Liver (tissue), 8 donors: ENCODE measurements at regions not wholly inside any gene's neighbourhood (a gene's known extent, or its start where the extent isn't known, plus 50 kb on each side); places are given as distances from the start of the nearest gene placed in this dataset.

Experiments used
- DNase-seq: peaks from one replicate; pipeline ENCODE4 v3.0.0-alpha.2; 2017; ENCODE audit warnings: low spot score
- H3K27ac ChIP-seq, 2 donors: one replicate each; pipeline ENCODE4 v1.7.0; 2013; ENCODE audit warnings: inconsistent platforms in 2 of 2, low read length in 2 of 2, control low read depth in 1 of 2, low read depth in 1 of 2, mild to moderate bottlenecking in 1 of 2
- H3K27me3 ChIP-seq, 4 donors: one replicate each; pipeline versions ENCODE4 v1.6.1 to v1.7.0; 2013; ENCODE audit warnings: low read length in 3 of 4, inconsistent platforms in 1 of 4, mild to moderate bottlenecking in 1 of 4, moderate library complexity in 1 of 4; ENCODE audit not compliant: control insufficient read depth in 4 of 4, insufficient read depth in 4 of 4
- H3K36me3 ChIP-seq, 4 donors: one replicate each; pipeline versions ENCODE4 v1.6.1 to v1.7.0; 2013; ENCODE audit warnings: low read length in 3 of 4, mild to moderate bottlenecking in 3 of 4, low read depth in 1 of 4, moderate library complexity in 1 of 4; ENCODE audit not compliant: control insufficient read depth in 4 of 4, insufficient read depth in 3 of 4
- H3K4me1 ChIP-seq, 4 donors: one replicate each; pipeline versions ENCODE4 v1.6.1 to v1.7.0; 2013; ENCODE audit warnings: low read length in 3 of 4, mild to moderate bottlenecking in 3 of 4, moderate library complexity in 1 of 4; ENCODE audit not compliant: control insufficient read depth in 4 of 4, insufficient read depth in 4 of 4
- H3K4me3 ChIP-seq, 3 donors: one replicate each; pipeline versions ENCODE4 v1.6.1 to v1.7.0; 2013; ENCODE audit warnings: low read length in 3 of 3, control low read depth in 1 of 3, low read depth in 1 of 3, mild to moderate bottlenecking in 1 of 3
- H3K9ac ChIP-seq, 2 donors: one replicate each; pipeline ENCODE4 v1.7.0; 2013; ENCODE audit warnings: low read length in 2 of 2, mild to moderate bottlenecking in 2 of 2, moderate library complexity in 2 of 2, control low read depth in 1 of 2, low read depth in 1 of 2
- H3K9me3 ChIP-seq, 4 donors: one replicate each; pipeline versions ENCODE4 v1.6.1 to v1.7.0; 2013; ENCODE audit warnings: low read length in 3 of 4; ENCODE audit not compliant: control insufficient read depth in 4 of 4
- ATF3 ChIP-seq: IDR thresholded peaks from 2 replicates; pipeline ENCODE4 v1.6.1; 2016; ENCODE audit warnings: antibody characterized with exemption
- CTCF ChIP-seq: fragments of 150-350 bp; IDR thresholded peaks from 2 replicates; pipeline ENCODE4 v1.5.1; 2017; ENCODE audit warnings: improper control_type of control experiment, low read depth, low read length; ENCODE audit not compliant: missing input control
- EGR1 ChIP-seq, 2 donors: IDR thresholded peaks; 2 replicates each; pipeline ENCODE4 v1.6.1; 2016 to 2018; ENCODE audit warnings: antibody characterized with exemption in 2 of 2, low read depth in 2 of 2
- FOXA1 ChIP-seq: IDR thresholded peaks from 2 replicates; pipeline ENCODE4 v1.6.1; 2016; ENCODE audit warnings: antibody characterized with exemption
- FOXA2 ChIP-seq: IDR thresholded peaks from 2 replicates; pipeline ENCODE4 v1.6.1; 2016; ENCODE audit warnings: antibody characterized with exemption
- GABPA ChIP-seq, 2 donors: IDR thresholded peaks in 1 of 2; conservative IDR thresholded peaks in 1 of 2; 2 replicates each; pipeline ENCODE4 v1.6.1; 2016; ENCODE audit warnings: antibody characterized with exemption in 2 of 2, mild to moderate bottlenecking in 1 of 2, moderate library complexity in 1 of 2
- HNF4A ChIP-seq, 2 donors: conservative IDR thresholded peaks; 2 replicates each; pipeline ENCODE4 v1.6.1; 2016; ENCODE audit warnings: antibody characterized with exemption in 2 of 2, mild to moderate bottlenecking in 2 of 2
- JUND ChIP-seq, 2 donors: IDR thresholded peaks; 2 replicates each; pipeline ENCODE4 v1.6.1; 2016; ENCODE audit warnings: antibody characterized with exemption in 2 of 2
- MAX ChIP-seq: IDR thresholded peaks from 2 replicates; pipeline ENCODE4 v1.6.1; 2016; ENCODE audit warnings: antibody characterized with exemption
- NR2F2 ChIP-seq: IDR thresholded peaks from 2 replicates; pipeline ENCODE4 v1.6.1; 2016; ENCODE audit warnings: antibody characterized with exemption
- RAD21 ChIP-seq, 2 donors: IDR thresholded peaks; 2 replicates each; pipeline ENCODE4 v1.6.1; 2016; ENCODE audit warnings: antibody characterized with exemption in 2 of 2, mild to moderate bottlenecking in 2 of 2
- REST ChIP-seq: IDR thresholded peaks from 2 replicates; pipeline ENCODE4 v1.6.1; 2016; ENCODE audit warnings: antibody characterized with exemption, mild to moderate bottlenecking
- RXRA ChIP-seq, 2 donors: IDR thresholded peaks; 2 replicates each; pipeline ENCODE4 v1.6.1; 2017 to 2018; ENCODE audit warnings: antibody characterized with exemption in 2 of 2, mild to moderate bottlenecking in 1 of 2
- SP1 ChIP-seq: IDR thresholded peaks from 2 replicates; pipeline ENCODE4 v1.6.1; 2018; ENCODE audit warnings: antibody characterized with exemption, mild to moderate bottlenecking
- TAF1 ChIP-seq: conservative IDR thresholded peaks from 2 replicates; pipeline ENCODE4 v1.6.1; 2016; ENCODE audit warnings: antibody characterized with exemption, mild to moderate bottlenecking
- YY1 ChIP-seq: IDR thresholded peaks from 2 replicates; pipeline ENCODE4 v1.6.1; 2016; ENCODE audit warnings: antibody characterized with exemption, mild to moderate bottlenecking
- ZBTB33 ChIP-seq: IDR thresholded peaks from 2 replicates; pipeline ENCODE4 v1.6.1; 2016; ENCODE audit warnings: antibody characterized with exemption
- WGBS: extraction: QIAGEN DNeasy Blood & Tissue Kit; methylation state at CpG from one replicate; pipeline ENCODE4 v1.1.7; 2013; 5-methylcytosine and 5-hydroxymethylcytosine counted together
- donor health status: healthy.
- donor health status: healthy.
- donor health status: healthy.
- donor health status: healthy.
- donor health status: healthy.

GRCh38 chr13:105446197-105446596, 1089.3 kb downstream of the EFNB2 start:
- no peak for DNase-seq
- TF ChIP-seq YY1, result no peak
- no peak for TF ChIP-seq RXRA (IDR thresholded peaks at IDR 0.05)
- no peak for TF ChIP-seq EGR1 (IDR thresholded peaks at IDR 0.05; ENCODE audit: low read depth in 2 of 2)
- no peak for TF ChIP-seq GABPA (IDR thresholded peaks at IDR 0.05 in 1 of 2, conservative IDR thresholded peaks at IDR 0.05 in 1 of 2)
- TF ChIP-seq NR2F2, result no peak
- no peak for TF ChIP-seq SP1
- no peak for TF ChIP-seq HNF4A (conservative IDR thresholded peaks at IDR 0.05)
- no peak for TF ChIP-seq FOXA1
- TF ChIP-seq ZBTB33, result no peak
- no peak for TF ChIP-seq TAF1
- no peak for TF ChIP-seq ATF3
- TF ChIP-seq MAX, result no peak
- no peak for TF ChIP-seq JUND (IDR thresholded peaks at IDR 0.05)
- TF ChIP-seq RAD21 (IDR thresholded peaks at IDR 0.05), result no peak
- no peaks in the 10 kb centered on the region for H3K27me3 ChIP-seq
- H3K9me3 ChIP-seq, result no peaks in the 10 kb centered on the region
- no peaks in the 10 kb centered on the region for H3K4me1 ChIP-seq
- H3K27ac ChIP-seq, result no peak overlapping the region
- no peak overlapping the region for H3K4me3 ChIP-seq
- 68% methylated on average over 4 of the region's 4 CpGs for WGBS
- H3K9ac ChIP-seq, result no peak overlapping the region
- no peaks in the 10 kb centered on the region for H3K36me3 ChIP-seq

- WGBS, result 57% methylated on average over 4 of the region's 4 CpGs
- H3K27me3 ChIP-seq, result no peaks in the 10 kb centered on the region
- no peak overlapping the region for H3K9ac ChIP-seq
- H3K27ac ChIP-seq, result no peak overlapping the region
- no peak for TF ChIP-seq FOXA2
- no peak for TF ChIP-seq MAX
- TF ChIP-seq YY1, result no peak
- no peak for TF ChIP-seq ATF3
- TF ChIP-seq TAF1, result no peak
- H3K36me3 ChIP-seq, result no peaks in the 10 kb centered on the region
- H3K4me3 ChIP-seq, result no peak overlapping the region
- no peaks in the 10 kb centered on the region for H3K4me1 ChIP-seq
- DNase-seq, result no peak
- H3K9me3 ChIP-seq, result no peaks in the 10 kb centered on the region
Observed at GRCh38 chr13:105445796-105446195, 1089.7 kb downstream of the EFNB2 start.

- TF ChIP-seq HNF4A (conservative IDR thresholded peaks at IDR 0.05) (no peak), NR2F2 (no peak), GABPA (IDR thresholded peaks at IDR 0.05 in 1 of 2, conservative IDR thresholded peaks at IDR 0.05 in 1 of 2) (no peak), TAF1 (no peak), CTCF (no peak), REST (no peak), RXRA (IDR thresholded peaks at IDR 0.05) (no peak), MAX (no peak), YY1 (no peak), JUND (IDR thresholded peaks at IDR 0.05) (no peak), EGR1 (IDR thresholded peaks at IDR 0.05; ENCODE audit: low read depth in 2 of 2) (no peak)
- H3K9me3 ChIP-seq, result no peaks in the 10 kb centered on the region
- H3K9ac ChIP-seq, result no peak overlapping the region
- no peak overlapping the region for H3K4me3 ChIP-seq
- 59% methylated on average over 3 of the region's 3 CpGs for WGBS
- no peak overlapping the region for H3K27ac ChIP-seq
- H3K36me3 ChIP-seq, result no peaks in the 10 kb centered on the region
- no peaks in the 10 kb centered on the region for H3K4me1 ChIP-seq
- H3K27me3 ChIP-seq, result no peaks in the 10 kb centered on the region
- no peak for DNase-seq
Observed at GRCh38 chr13:105442949-105443699, 1092.3 kb downstream of the EFNB2 start.
